ENCODE measurements at regions not wholly inside any gene's neighbourhood (a gene's known extent, or its start where the extent isn't known, plus 50 kb on each side); places are given as distances from the start of the nearest gene placed in this dataset.
"Not testable (repeated sequence)": the region's sequence is repeated elsewhere in the genome, so short reads cannot be mapped to it uniquely, and the experiment has no call there.

DNA sequence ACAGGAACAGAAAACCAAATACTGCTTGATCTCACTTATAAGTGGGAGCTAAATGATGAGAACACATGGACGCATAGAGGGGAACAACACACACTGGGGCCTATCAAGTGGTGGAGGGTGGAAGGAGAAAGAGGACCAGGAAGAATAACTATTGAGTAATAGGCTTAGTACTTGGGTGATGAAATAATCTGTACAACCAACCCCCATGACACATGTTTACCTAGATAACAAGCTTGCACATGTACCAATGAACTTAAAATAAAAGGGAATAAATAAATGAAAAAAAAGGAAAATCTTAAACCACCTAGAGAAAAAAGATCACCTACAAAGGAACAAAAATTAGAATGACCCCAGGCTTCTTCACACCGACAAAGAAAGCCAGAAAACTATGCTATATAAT, 133.5 kb downstream of the KLRB1 start:
- TF ChIP-seq SIX5 (IDR thresholded peaks at IDR 0.05; ENCODE audit: low read depth, low read length); NANOG (IDR thresholded peaks at IDR 0.05; ENCODE audit: insufficient read depth, low read depth, low read length, poor library complexity, severe bottlenecking); SIN3A (conservative IDR thresholded peaks at IDR 0.05 in 1 of 2, IDR thresholded peaks at IDR 0.05 in 1 of 2; ENCODE audit: low read depth in 1 of 2, low read length in 2 of 2); SUZ12 (IDR thresholded peaks at IDR 0.05; ENCODE audit: low read length); EZH2 (IDR thresholded peaks at IDR 0.05; ENCODE audit: low read depth, low read length, severe bottlenecking): not testable (repeated sequence)
- TF ChIP-seq, protein P1, sequence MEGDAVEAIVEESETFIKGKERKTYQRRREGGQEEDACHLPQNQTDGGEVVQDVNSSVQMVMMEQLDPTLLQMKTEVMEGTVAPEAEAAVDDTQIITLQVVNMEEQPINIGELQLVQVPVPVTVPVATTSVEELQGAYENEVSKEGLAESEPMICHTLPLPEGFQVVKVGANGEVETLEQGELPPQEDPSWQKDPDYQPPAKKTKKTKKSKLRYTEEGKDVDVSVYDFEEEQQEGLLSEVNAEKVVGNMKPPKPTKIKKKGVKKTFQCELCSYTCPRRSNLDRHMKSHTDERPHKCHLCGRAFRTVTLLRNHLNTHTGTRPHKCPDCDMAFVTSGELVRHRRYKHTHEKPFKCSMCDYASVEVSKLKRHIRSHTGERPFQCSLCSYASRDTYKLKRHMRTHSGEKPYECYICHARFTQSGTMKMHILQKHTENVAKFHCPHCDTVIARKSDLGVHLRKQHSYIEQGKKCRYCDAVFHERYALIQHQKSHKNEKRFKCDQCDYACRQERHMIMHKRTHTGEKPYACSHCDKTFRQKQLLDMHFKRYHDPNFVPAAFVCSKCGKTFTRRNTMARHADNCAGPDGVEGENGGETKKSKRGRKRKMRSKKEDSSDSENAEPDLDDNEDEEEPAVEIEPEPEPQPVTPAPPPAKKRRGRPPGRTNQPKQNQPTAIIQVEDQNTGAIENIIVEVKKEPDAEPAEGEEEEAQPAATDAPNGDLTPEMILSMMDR (IDR thresholded peaks at IDR 0.05; ENCODE audit: control extremely low read depth in 1 of 3, insufficient read depth in 1 of 3, low read depth in 1 of 3, low read length in 3 of 3) = not testable (repeated sequence)
